Calu3 (cell line): ENCODE measurements at regions not wholly inside any gene's neighbourhood (a gene's known extent, or its start where the extent isn't known, plus 50 kb on each side); places are given as distances from the start of the nearest gene placed in this dataset.

Experiments
- BruUV-seq: library from RNA; stranded (reverse); fragments of 400-500 nt; replicated peaks from 2 replicates; lab custom pipeline; 2021; lab: Mats Ljungman, UMichigan
- CTCF ChIA-PET: fragments of 300-600 bp; sonication (Branson Sonifier 250); formaldehyde crosslinking; loops from one replicate; lab custom pipeline; 2022; ENCODE audit warnings: antibody characterized with exemption; lab: Charles Lee
- DNase-seq: peaks from one replicate; pipeline ENCODE4 v3.0.0; 2022
- H3K27ac Mint-ChIP-seq: one replicate; pipeline ENCODE4 v1.8.0; 2022; ENCODE audit warnings: mixed read lengths; ENCODE audit not compliant: unreplicated experiment
- H3K27me3 Mint-ChIP-seq: one replicate; pipeline ENCODE4 v1.8.0; 2022; ENCODE audit warnings: mixed read lengths; ENCODE audit not compliant: unreplicated experiment
- H3K36me3 Mint-ChIP-seq: one replicate; pipeline ENCODE4 v1.8.0; 2022; ENCODE audit warnings: mild to moderate bottlenecking, moderate library complexity, mixed read lengths; ENCODE audit not compliant: insufficient read depth, unreplicated experiment
- H3K4me1 Mint-ChIP-seq: one replicate; pipeline ENCODE4 v1.8.0; 2022; ENCODE audit warnings: mild to moderate bottlenecking, low read depth, mixed read lengths; ENCODE audit not compliant: unreplicated experiment
- H3K4me3 Mint-ChIP-seq: one replicate; pipeline ENCODE4 v1.8.0; 2022; ENCODE audit warnings: mild to moderate bottlenecking, low read depth, moderate library complexity, mixed read lengths; ENCODE audit not compliant: unreplicated experiment
- H3K9me3 Mint-ChIP-seq: one replicate; pipeline ENCODE4 v1.8.0; 2022; ENCODE audit warnings: low read depth, mixed read lengths; ENCODE audit not compliant: unreplicated experiment
- intact Hi-C: fragments of 100-400 bp; cut with micrococcal nuclease; formaldehyde crosslinking; loops from one replicate; pipeline ENCODE4 v1.10.0; 2022; ENCODE audit not compliant: unreplicated experiment
- TF ChIP-seq, protein P1 (sequence below): fragments of 200-600 bp; IDR thresholded peaks from one replicate; pipeline ENCODE4 v1.8.0; 2022; ENCODE audit warnings: antibody characterized with exemption; ENCODE audit not compliant: unreplicated experiment

DNA sequence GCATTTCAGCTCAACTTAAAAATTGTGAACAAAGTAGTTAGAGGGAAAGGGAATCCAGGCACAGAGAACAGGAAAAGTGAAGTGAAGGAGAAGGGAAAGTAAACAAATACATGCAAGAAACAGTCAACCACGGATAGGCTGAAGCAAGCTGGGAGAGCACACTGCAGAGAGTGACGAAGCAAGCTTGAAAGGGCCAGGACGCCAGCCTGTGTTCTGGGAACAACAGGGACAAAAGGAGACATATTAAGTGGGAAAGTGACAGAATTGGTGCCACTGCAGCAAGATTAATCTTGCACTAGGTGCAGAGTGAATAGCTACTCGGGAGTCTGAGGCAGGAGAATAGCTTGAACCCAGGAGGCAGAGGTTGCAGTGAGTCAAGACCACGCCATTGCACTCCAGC, 197.3 kb downstream of the SOX11 start:
- TF ChIP-seq, protein P1, sequence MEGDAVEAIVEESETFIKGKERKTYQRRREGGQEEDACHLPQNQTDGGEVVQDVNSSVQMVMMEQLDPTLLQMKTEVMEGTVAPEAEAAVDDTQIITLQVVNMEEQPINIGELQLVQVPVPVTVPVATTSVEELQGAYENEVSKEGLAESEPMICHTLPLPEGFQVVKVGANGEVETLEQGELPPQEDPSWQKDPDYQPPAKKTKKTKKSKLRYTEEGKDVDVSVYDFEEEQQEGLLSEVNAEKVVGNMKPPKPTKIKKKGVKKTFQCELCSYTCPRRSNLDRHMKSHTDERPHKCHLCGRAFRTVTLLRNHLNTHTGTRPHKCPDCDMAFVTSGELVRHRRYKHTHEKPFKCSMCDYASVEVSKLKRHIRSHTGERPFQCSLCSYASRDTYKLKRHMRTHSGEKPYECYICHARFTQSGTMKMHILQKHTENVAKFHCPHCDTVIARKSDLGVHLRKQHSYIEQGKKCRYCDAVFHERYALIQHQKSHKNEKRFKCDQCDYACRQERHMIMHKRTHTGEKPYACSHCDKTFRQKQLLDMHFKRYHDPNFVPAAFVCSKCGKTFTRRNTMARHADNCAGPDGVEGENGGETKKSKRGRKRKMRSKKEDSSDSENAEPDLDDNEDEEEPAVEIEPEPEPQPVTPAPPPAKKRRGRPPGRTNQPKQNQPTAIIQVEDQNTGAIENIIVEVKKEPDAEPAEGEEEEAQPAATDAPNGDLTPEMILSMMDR, result no peak
- Mint-ChIP-seq H3K4me3 (no peak overlapping the region), H3K36me3 (no peaks in the 10 kb centered on the region), H3K27me3 (no peaks in the 10 kb centered on the region), H3K4me1 (no peaks in the 10 kb centered on the region), H3K9me3 (peaks cover 18% of the 10 kb centered on the region), H3K27ac (no peak overlapping the region)
- no TSS peak for BruUV-seq
- DNase-seq, result no peak
- CTCF ChIA-PET, result no interaction called here
- intact Hi-C loops, result no loop called here

DNA sequence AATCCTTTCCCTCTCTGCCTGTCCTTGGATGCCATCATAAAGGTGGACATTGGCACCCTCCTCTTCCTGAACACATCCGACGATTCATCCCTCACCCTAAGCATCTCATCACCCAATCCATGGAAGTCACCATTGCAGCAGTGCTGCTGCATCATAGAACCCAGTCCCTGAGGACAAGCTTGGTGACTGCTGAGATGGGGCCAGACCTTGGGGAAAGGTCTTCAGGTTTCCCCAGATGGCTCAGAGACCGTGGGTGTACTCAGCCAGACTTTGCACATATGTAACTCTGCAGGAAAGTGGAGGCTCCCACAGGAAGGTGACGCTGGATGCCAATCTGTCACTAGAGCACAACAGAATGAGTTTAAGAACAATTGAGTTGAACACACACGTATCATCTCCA, 202.2 kb downstream of the SOX11 start:
- H3K4me1 Mint-ChIP-seq, result no peaks in the 10 kb centered on the region
- no peak overlapping the region for H3K27ac Mint-ChIP-seq
- no peaks in the 10 kb centered on the region for H3K36me3 Mint-ChIP-seq
- no peak for DNase-seq
- peaks cover 18% of the 10 kb centered on the region for H3K9me3 Mint-ChIP-seq
- TF ChIP-seq, protein P1, result no peak
- H3K4me3 Mint-ChIP-seq, result no peak overlapping the region
- no TSS peak for BruUV-seq
- H3K27me3 Mint-ChIP-seq, result no peaks in the 10 kb centered on the region
- intact Hi-C loops, result no loop called here
- CTCF ChIA-PET, result no interaction called here

DNA sequence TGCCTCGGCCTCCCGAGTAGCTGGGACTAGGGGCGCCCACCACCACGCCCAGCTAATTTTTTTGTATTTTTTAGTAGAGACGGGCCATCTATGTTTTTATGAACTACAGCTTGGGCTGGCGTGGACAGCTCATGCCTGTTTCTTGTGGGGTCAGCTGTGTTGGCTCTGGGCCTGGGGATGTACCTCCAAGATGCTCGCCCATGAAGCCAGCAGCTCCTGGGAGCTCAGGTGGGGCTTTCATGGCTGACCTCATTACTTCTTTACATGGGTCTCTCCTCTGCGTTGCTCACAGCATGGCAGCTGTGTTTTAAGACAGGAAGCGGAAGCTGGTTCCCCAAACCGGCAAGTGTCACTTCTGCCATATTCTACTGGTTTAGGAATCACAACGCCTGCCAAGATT, 203.1 kb downstream of the SOX11 start:
- no peaks in the 10 kb centered on the region for H3K4me1 Mint-ChIP-seq
- CTCF ChIA-PET, result no interaction called here

DNA sequence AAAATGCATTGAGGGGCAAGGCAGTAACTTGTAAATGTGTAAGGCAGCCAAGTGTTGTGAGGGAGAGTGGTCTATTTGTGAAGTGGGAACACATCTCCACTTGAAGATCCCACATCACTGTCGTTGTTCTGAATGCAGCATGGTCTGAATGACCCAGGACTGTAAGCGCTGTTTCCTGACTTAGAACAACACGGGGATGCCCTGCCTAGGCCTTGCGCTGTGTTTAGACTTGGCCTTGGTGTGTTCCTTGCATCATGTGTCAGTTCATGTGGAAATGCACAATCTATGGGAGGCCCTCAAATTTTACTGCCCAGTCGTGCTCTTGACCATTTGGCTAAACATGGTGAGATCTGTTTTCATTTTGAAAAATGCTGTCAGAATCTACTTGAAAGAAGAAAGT, 205.1 kb downstream of the SOX11 start:
- peaks cover 22% of the 10 kb centered on the region for H3K9me3 Mint-ChIP-seq
- no TSS peak for BruUV-seq
- intact Hi-C loops, result no loop called here

More for the DNA sequence above, 203.1 kb downstream of the SOX11 start:
- no TSS peak for BruUV-seq
- DNase-seq, result no peak
- peaks cover 19% of the 10 kb centered on the region for H3K9me3 Mint-ChIP-seq
- H3K36me3 Mint-ChIP-seq, result no peaks in the 10 kb centered on the region
- intact Hi-C loops, result no loop called here
- no peaks in the 10 kb centered on the region for H3K27me3 Mint-ChIP-seq
- TF ChIP-seq, protein P1, result no peak
- H3K27ac Mint-ChIP-seq, result no peak overlapping the region
- H3K4me3 Mint-ChIP-seq, result no peak overlapping the region

More for the DNA sequence above, 205.1 kb downstream of the SOX11 start:
- no peak for DNase-seq
- no peak overlapping the region for H3K4me3 Mint-ChIP-seq
- H3K36me3 Mint-ChIP-seq, result no peaks in the 10 kb centered on the region
- H3K4me1 Mint-ChIP-seq, result no peaks in the 10 kb centered on the region
- TF ChIP-seq, protein P1, result no peak
- H3K27ac Mint-ChIP-seq, result no peak overlapping the region
- H3K27me3 Mint-ChIP-seq, result no peaks in the 10 kb centered on the region
- CTCF ChIA-PET, result no interaction called here
